ENCODE measurements at regions not wholly inside any gene's neighbourhood (a gene's known extent, or its start where the extent isn't known, plus 50 kb on each side); places are given as distances from the start of the nearest gene placed in this dataset.
"Not testable (repeated sequence)": the region's sequence is repeated elsewhere in the genome, so short reads cannot be mapped to it uniquely, and the experiment has no call there.

DNA sequence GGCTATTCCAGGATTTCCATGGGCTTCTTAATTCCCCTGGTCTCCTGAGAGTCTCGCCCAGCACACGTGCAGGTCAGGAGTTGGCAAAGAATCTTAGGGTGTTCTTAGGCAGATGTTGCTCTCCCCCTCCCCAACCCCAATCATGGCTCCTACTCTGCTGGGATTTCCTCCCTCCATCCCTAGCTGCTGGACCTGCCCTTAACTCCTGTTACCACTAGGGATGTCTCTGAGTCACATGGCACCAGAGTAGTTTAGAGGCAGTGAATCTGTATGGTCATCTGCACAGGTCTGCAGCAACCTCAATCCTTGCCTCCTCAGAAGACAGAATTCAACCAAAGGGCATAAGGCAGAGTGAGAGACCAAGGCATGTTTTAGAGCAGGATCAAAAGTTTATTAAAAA, 51.8 kb upstream of the CHST3 start:
- no peak for DNase-seq
- H3K27ac Mint-ChIP-seq, result no peak overlapping the region
- H3K4me3 Mint-ChIP-seq, result no peak overlapping the region
- H3K9me3 Mint-ChIP-seq, result peaks cover 0 to 2% of the 10 kb centered on the region in 2 donors
- no peak for ATAC-seq (replicated peaks in 1 of 2)
- H3K27me3 Mint-ChIP-seq (ENCODE audit: low read depth), result no peaks in the 10 kb centered on the region
- no peaks in the 10 kb centered on the region for H3K36me3 Mint-ChIP-seq (ENCODE audit: insufficient read depth in 2 of 2)
- H3K4me1 Mint-ChIP-seq (ENCODE audit: low read depth), result no peaks in the 10 kb centered on the region

DNA sequence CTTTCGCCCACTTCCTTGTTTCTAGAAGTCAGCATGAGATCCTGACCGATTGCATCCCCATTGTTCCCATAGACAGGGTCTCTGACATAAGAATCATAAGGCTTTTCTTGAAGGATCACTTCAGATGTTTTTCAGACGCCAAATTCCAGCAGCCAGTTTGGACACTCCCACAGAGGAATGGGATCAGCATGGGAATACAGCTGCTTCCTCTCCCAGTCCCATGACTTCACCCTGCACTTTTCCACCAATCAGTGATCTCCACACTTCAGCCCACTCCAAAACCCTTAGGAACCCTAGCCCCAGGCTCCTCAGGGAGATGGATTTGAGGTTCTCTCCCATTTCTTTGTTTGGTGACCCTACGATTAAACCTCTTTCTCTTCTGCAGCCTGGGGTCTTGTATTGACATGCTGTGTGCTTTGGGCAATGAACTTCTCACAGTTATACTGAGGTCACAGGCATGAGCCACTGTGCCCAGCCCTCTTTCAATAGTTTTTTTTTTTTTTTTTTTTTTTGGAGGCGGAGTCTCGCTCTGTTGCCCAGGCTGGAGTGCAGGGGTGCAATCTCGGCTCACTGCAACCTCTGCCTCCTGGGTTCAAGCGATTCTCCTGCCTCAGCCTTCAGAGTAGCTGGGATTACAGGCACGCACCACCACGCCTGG, 52.8 kb upstream of the CHST3 start:
- ATAC-seq (replicated peaks in 1 of 2), result no peak
- Mint-ChIP-seq H3K27me3 (ENCODE audit: low read depth) (no peaks in the 10 kb centered on the region), H3K9me3 (no peaks in the 10 kb centered on the region), H3K4me1 (ENCODE audit: low read depth) (no peaks in the 10 kb centered on the region), H3K4me3 (no peak overlapping the region), H3K27ac (no peak overlapping the region), H3K36me3 (ENCODE audit: insufficient read depth in 2 of 2) (no peaks in the 10 kb centered on the region)
- no peak for DNase-seq

DNA sequence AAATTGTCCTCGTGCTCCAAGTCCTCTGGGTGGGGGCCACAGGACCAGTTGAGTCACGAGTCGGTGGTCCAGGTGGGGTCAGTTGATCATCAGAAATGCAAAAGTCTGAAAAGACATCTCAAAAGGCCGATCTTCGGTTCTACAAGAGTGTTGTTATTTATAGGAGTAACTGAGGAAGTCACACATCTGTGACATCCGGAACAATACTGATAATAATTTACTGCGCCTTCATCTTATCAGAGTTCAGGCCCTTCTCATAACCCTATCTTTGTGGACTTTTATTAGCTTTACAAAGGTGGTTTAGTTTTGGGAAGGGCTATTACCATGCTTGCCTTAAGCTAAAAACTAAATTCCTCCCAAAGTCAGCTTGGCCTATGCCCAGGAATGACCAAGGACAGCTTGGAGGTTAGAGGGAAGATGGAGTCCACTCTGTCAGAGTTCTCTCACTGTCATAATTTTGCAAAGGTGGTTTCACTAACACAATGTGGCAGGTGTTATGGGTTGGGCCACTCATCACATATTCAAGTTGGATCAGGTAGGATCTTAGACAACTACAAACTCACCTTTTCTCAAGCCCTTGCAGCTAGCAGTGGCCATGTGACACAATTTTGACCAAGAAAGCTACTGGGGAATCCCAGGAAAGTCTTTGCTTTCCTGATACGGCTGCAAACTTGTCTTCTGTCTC, 54.7 kb upstream of the CHST3 start:
- Mint-ChIP-seq H3K27ac (no peak overlapping the region), H3K4me1 (ENCODE audit: low read depth) (no peaks in the 10 kb centered on the region), H3K9me3 (no peaks in the 10 kb centered on the region), H3K36me3 (ENCODE audit: insufficient read depth in 2 of 2) (no peaks in the 10 kb centered on the region), H3K27me3 (ENCODE audit: low read depth) (no peaks in the 10 kb centered on the region), H3K4me3 (no peak overlapping the region)
- ATAC-seq (replicated peaks in 1 of 2), result no peak
- DNase-seq, result no peak

DNA sequence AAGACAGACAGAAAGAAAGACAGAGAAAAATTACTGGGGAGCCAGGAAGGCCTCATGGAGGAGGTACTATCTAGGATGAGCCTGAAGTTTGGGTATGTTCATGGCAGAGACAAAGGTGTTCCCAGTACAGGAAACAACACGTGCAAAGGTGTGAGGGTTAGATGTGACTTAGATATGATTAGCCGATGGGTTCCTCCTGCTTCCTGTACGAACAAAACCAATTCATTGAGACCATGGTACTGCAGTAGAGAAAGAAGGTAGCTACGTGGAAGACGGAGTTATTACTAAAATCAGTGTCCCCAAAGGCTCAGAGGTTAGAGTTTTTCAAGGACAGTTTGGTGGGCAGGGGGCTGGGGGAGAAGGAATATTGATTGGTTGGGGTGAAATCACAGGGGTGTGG, 55.2 kb upstream of the CHST3 start:
- Mint-ChIP-seq H3K27ac (peak overlapping the region; percentile 63), H3K4me3 (no peak overlapping the region), H3K4me1 (ENCODE audit: low read depth) (no peaks in the 10 kb centered on the region), H3K27me3 (ENCODE audit: low read depth) (no peaks in the 10 kb centered on the region), H3K9me3 (no peaks in the 10 kb centered on the region), H3K36me3 (ENCODE audit: insufficient read depth in 2 of 2) (no peaks in the 10 kb centered on the region)
- no peak for DNase-seq
- ATAC-seq (replicated peaks in 1 of 2), result no peak

DNA sequence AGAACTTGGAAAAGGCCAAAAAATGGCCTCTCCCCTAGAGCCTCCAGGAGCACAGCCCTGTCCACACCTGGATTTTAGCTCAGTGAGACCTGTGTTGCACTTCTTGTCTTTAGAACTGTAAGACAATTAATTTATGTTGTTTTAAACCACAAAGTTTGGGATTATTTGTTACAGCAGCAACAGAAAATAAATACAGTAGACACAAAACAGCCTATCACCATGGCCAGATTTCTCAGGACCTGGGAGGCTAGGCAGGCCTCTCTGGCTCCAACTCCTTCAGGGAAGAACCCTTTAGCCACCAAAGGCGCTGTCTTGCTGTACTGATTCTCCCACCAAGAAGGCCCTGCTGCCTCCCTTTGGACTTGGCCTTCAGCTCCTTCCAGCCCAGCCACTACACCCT, 54.1 kb upstream of the PSAP start:
- H3K9me3 Mint-ChIP-seq, result no peaks in the 10 kb centered on the region
- no peaks in the 10 kb centered on the region for H3K36me3 Mint-ChIP-seq (ENCODE audit: insufficient read depth in 2 of 2)
- ATAC-seq (replicated peaks in 1 of 2) (no peak), DNase-seq (no peak)
- H3K4me3 Mint-ChIP-seq, result no peak overlapping the region
- no peak overlapping the region for H3K27ac Mint-ChIP-seq
- H3K27me3 Mint-ChIP-seq (ENCODE audit: low read depth), result no peaks in the 10 kb centered on the region
- H3K4me1 Mint-ChIP-seq (ENCODE audit: low read depth), result no peaks in the 10 kb centered on the region

DNA sequence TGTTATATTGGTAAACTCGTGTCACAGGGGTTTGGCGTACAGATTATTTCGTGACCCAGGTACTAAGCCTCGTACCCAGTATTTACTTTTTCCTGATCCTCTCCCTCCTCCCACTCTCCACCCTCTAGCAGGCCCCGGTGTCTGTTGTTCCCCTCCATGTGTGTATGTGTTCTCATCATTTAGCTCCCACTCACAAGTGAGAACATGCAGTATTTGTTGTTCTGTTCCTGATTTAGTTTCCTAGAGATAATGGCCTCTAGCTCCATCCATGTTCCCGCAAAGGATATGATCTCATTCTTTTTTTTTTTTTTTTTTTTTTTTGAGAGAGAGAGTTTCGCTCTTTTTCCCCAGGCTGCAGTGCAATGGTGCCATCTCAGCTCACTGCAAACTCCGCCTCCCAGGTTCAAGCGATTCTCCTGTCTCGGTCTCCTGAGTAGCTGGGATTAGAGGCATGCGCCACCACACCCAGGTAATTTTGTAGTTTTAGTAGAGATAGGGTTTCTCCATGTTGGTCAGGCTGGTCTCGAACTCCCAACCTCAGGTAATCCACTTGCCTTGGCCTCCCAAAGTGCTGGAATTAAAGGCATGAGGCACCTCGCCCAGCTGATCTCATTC, 52.7 kb upstream of the PSAP start:
- ATAC-seq (replicated peaks in 1 of 2); H3K4me1 Mint-ChIP-seq (ENCODE audit: low read depth); H3K27me3 Mint-ChIP-seq (ENCODE audit: low read depth); H3K36me3 Mint-ChIP-seq (ENCODE audit: insufficient read depth in 2 of 2); DNase-seq; H3K4me3 Mint-ChIP-seq; H3K27ac Mint-ChIP-seq; H3K9me3 Mint-ChIP-seq: not testable (repeated sequence)

DNA sequence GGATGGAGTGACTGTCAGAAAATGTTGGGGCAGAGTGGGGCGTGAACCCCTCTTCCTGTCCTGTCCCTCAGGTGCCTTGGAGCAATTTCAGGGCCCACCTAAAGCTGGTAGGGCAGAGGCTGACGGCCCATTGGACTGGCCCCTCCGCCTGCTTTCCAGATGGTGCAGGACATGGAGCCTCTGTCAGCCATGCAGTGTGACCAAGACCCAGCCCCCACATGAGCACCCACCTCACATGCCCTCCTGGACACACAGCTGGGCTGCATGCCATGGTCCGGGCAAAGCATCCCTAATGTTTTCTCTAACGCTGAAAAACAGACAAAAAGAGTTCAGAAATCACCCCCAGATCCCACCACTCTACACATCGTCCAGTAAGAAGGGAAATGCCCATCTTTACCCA, 51.3 kb upstream of the PSAP start:
- Mint-ChIP-seq H3K9me3 (no peaks in the 10 kb centered on the region), H3K27me3 (ENCODE audit: low read depth) (no peaks in the 10 kb centered on the region), H3K27ac (no peak overlapping the region)

More for the DNA sequence above, 51.3 kb upstream of the PSAP start:
- H3K4me1 Mint-ChIP-seq (ENCODE audit: low read depth), result no peaks in the 10 kb centered on the region
- ATAC-seq (replicated peaks in 1 of 2) (no peak), DNase-seq (no peak)
- no peaks in the 10 kb centered on the region for H3K36me3 Mint-ChIP-seq (ENCODE audit: insufficient read depth in 2 of 2)
- no peak overlapping the region for H3K4me3 Mint-ChIP-seq
